Gastroesophageal sphincter (tissue), 4 donors: ENCODE measurements at regions not wholly inside any gene's neighbourhood (a gene's known extent, or its start where the extent isn't known, plus 50 kb on each side); places are given as distances from the start of the nearest gene placed in this dataset.
"Not testable (repeated sequence)": the region's sequence is repeated elsewhere in the genome, so short reads cannot be mapped to it uniquely, and the experiment has no call there.

ENCODE experiments used
- ATAC-seq: fragments of 150-250 bp; one replicate; pipeline ENCODE4 v1.9.1; 2016; ENCODE audit warnings: mild to moderate bottlenecking, moderate library complexity
- H3K27ac ChIP-seq, 4 donors: fragments of 200-600 bp; sonication (generic) in 3 of 4; 1 replicate in 3 of 4; 2 replicates in 1 of 4; pipeline ENCODE4 v1.5.1; 2016 to 2019
- H3K27me3 ChIP-seq: fragments of 200-600 bp; sonication (generic); one replicate; pipeline ENCODE4 v1.5.1; 2019
- H3K36me3 ChIP-seq, 2 donors: fragments of 200-600 bp; sonication (generic); one replicate each; pipeline ENCODE4 v1.5.1; 2019; ENCODE audit warnings: control low read depth in 1 of 2
- H3K4me1 ChIP-seq, 3 donors: fragments of 200-600 bp; sonication (generic); 1 replicate in 2 of 3; 2 replicates in 1 of 3; pipeline ENCODE4 v1.5.1; 2016 to 2019; ENCODE audit warnings: control low read depth in 2 of 3
- H3K4me3 ChIP-seq, 2 donors: fragments of 200-600 bp; sonication (generic); one replicate each; pipeline ENCODE4 v1.5.1; 2019; ENCODE audit warnings: mild to moderate bottlenecking in 1 of 2, moderate library complexity in 1 of 2
- H3K9me3 ChIP-seq, 3 donors: fragments of 200-600 bp; sonication (generic); one replicate each; pipeline ENCODE4 v1.5.1; 2017 to 2019; ENCODE audit warnings: control low read depth in 2 of 3
- CTCF ChIP-seq, 4 experiments: fragments of 200-600 bp in 2 of 4; fragments of 450-650 bp in 2 of 4; sonication (generic) in 1 of 4; IDR thresholded peaks; one replicate each; pipeline ENCODE4 v1.5.1; 2017 to 2019; ENCODE audit warnings: antibody characterized with exemption in 4 of 4, mild to moderate bottlenecking in 2 of 4, moderate library complexity in 2 of 4
- EP300 ChIP-seq: sonication (generic); formaldehyde crosslinking; IDR thresholded peaks from one replicate; pipeline ENCODE4 v1.6.1; 2017; ENCODE audit warnings: antibody characterized with exemption, mild to moderate bottlenecking
- POLR2A ChIP-seq, 2 donors: fragments of 450-650 bp; IDR thresholded peaks; one replicate each; pipeline ENCODE4 v1.6.1; 2017; ENCODE audit warnings: antibody characterized with exemption in 2 of 2, mild to moderate bottlenecking in 2 of 2, moderate library complexity in 1 of 2
- POLR2AphosphoS5 ChIP-seq: sonication (generic); formaldehyde crosslinking; IDR thresholded peaks from one replicate; pipeline ENCODE4 v1.6.1; 2017; ENCODE audit warnings: antibody characterized with exemption
- WGBS, 2 donors: methylation state at CpG; one replicate each; pipeline ENCODE4 v1.1.5; 2018; ENCODE audit warnings: low coverage in 1 of 2; 5-methylcytosine and 5-hydroxymethylcytosine counted together

- TF ChIP-seq CTCF (IDR thresholded peaks at IDR 0.05) (no peak), POLR2A (IDR thresholded peaks at IDR 0.05) (no peak), POLR2AphosphoS5 (peak; percentile 32)
- H3K4me3 ChIP-seq = peak overlapping the region in 1 of 2 donors; percentile 15
- 10% methylated on average over 2 of the region's 2 CpGs; no CpG with 5 or more reads in 1 of the 2 donors for WGBS, 2 donors
- no peaks in the 10 kb centered on the region for H3K9me3 ChIP-seq
- H3K27me3 ChIP-seq = no peaks in the 10 kb centered on the region
- H3K27ac ChIP-seq = peak overlapping the region in 1 of 4 donors; percentile 15
- H3K4me1 ChIP-seq = peaks cover 2 to 11% (median 10%) of the 10 kb centered on the region in 3 donors
- no peaks in the 10 kb centered on the region for H3K36me3 ChIP-seq
- ATAC-seq = peak; percentile 63
These were observed 199.3 kb downstream of the DMRTA1 start for GRCh38 chr9:22645893-22646292.

- peak; percentile 81 for ATAC-seq
- peak overlapping the region in 1 of 4 donors; percentile 55 for H3K27ac ChIP-seq
- WGBS, 2 donors = 24 to 29% methylated on average over 2 of the region's 2 CpGs
- peaks cover 2 to 15% (median 11%) of the 10 kb centered on the region in 3 donors for H3K4me1 ChIP-seq
- H3K9me3 ChIP-seq = no peaks in the 10 kb centered on the region
- no peaks in the 10 kb centered on the region for H3K27me3 ChIP-seq
- TF ChIP-seq POLR2AphosphoS5 (peak; percentile 33), EP300 (no peak), POLR2A (IDR thresholded peaks at IDR 0.05) (no peak)
- H3K4me3 ChIP-seq = no peak overlapping the region
- no peaks in the 10 kb centered on the region for H3K36me3 ChIP-seq
These were observed 202.8 kb downstream of the DMRTA1 start for GRCh38 chr9:22649384-22649783.

DNA sequence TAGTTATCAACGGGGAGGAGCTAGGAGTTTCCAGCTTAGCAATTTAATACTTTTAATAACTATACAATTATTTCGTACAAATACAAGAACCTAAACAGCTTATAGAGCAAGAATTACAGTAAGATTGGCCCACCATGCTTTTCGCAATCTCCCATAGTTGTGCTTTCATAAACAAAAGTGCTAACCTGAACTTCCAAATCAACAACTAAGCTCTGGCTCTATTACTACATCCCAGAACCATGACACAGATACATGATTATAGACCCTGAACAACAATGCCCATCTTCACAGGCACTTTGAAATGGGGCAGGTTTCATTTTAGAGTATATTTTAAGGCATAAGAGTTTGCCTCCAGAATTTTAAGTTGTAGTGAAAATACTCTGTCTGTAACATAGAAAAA is 203.5 kb downstream of the DMRTA1 start:
- Histone ChIP-seq H3K4me3 (no peak overlapping the region), H3K9me3 (no peaks in the 10 kb centered on the region), H3K36me3 (no peaks in the 10 kb centered on the region), H3K4me1 (peaks cover 2 to 15% (median 11%) of the 10 kb centered on the region in 3 donors), H3K27ac (no peak overlapping the region), H3K27me3 (no peaks in the 10 kb centered on the region)
- 39 to 91% methylated on average over 3 of the region's 3 CpGs for WGBS, 2 donors
- TF ChIP-seq CTCF (IDR thresholded peaks at IDR 0.05) (no peak), POLR2AphosphoS5 (no peak)
- ATAC-seq = no peak

DNA sequence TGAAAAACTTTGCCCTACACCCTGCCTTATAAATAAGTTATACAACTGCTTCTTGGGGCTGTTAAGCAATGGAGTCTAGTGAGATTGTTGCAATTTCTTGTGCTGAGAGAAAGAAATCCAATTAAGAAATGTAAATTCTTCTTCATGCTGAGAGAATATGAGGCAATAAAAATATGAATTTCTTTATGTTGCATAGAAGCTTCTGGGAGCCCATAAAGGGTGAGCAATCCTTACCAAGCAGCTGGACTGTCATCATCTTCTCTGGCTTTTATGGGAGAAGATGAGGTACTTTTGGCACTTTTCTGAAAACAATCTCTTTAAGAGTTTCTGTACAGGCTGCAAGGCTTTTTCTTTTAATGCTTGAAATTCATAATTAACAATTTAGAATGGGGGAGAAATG is 204.3 kb downstream of the DMRTA1 start:
- no peak overlapping the region for H3K4me3 ChIP-seq
- no peaks in the 10 kb centered on the region for H3K36me3 ChIP-seq
- no peak overlapping the region for H3K27ac ChIP-seq
- no peaks in the 10 kb centered on the region for H3K27me3 ChIP-seq
- H3K9me3 ChIP-seq = no peaks in the 10 kb centered on the region
- TF ChIP-seq POLR2AphosphoS5 (no peak), CTCF (IDR thresholded peaks at IDR 0.05) (no peak), POLR2A (IDR thresholded peaks at IDR 0.05) (no peak)
- peaks cover 2 to 15% (median 11%) of the 10 kb centered on the region in 3 donors for H3K4me1 ChIP-seq
- no peak for ATAC-seq

- Histone ChIP-seq H3K4me3 (no peak overlapping the region), H3K36me3 (no peaks in the 10 kb centered on the region), H3K9me3 (no peaks in the 10 kb centered on the region), H3K27ac (no peak overlapping the region), H3K27me3 (no peaks in the 10 kb centered on the region), H3K4me1 (peaks cover 2 to 15% (median 4%) of the 10 kb centered on the region in 3 donors)
- TF ChIP-seq EP300 = no peak
- TF ChIP-seq POLR2A (IDR thresholded peaks at IDR 0.05) = no peak
- no peak for TF ChIP-seq POLR2AphosphoS5
- TF ChIP-seq CTCF (IDR thresholded peaks at IDR 0.05) = no peak
- ATAC-seq = no peak
These were observed 208.2 kb downstream of the DMRTA1 start for GRCh38 chr9:22654833-22655232.

- no peak overlapping the region for H3K27ac ChIP-seq
- 59 to 73% methylated on average over 1 of the region's 1 CpG for WGBS, 2 donors
- H3K36me3 ChIP-seq = no peaks in the 10 kb centered on the region
- no peaks in the 10 kb centered on the region for H3K9me3 ChIP-seq
- no peaks in the 10 kb centered on the region for H3K27me3 ChIP-seq
- H3K4me3 ChIP-seq = no peak overlapping the region
- no peak for ATAC-seq
- TF ChIP-seq POLR2AphosphoS5 = no peak
- no peak for TF ChIP-seq CTCF (IDR thresholded peaks at IDR 0.05)
- no peak for TF ChIP-seq EP300
- no peaks in the 10 kb centered on the region for H3K4me1 ChIP-seq
These were observed 211.1 kb downstream of the DMRTA1 start for GRCh38 chr9:22657713-22658112.

DNA sequence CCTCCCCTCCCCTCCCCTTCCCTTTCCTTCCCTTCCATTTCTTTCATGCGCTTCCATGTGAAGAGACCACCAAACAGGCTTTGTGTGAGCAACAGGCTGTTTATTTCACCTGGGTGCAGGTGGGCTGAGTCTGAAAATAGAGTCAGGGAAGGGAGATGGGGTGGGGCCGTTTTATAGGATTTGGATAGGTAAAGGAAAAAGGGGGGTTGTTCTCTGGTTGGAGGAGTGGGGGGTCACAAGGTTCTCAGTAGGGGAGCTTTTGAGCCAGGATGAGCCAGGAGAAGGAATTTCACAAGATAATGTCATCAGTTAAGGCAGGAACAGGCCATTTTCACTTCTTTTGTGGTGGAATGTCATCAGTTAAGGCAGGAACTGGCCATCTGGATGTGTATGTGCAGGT is 211.9 kb downstream of the DMRTA1 start:
- not testable (repeated sequence) for H3K36me3 ChIP-seq, H3K27me3 ChIP-seq, H3K27ac ChIP-seq, H3K4me1 ChIP-seq, H3K4me3 ChIP-seq, ATAC-seq, H3K9me3 ChIP-seq
- no CpG with 5 or more reads among the region's 2 CpGs for WGBS, 2 donors
